ENCODE measurements at regions not wholly inside any gene's neighbourhood (a gene's known extent, or its start where the extent isn't known, plus 50 kb on each side); places are given as distances from the start of the nearest gene placed in this dataset.

- H3K9me3 ChIP-seq (ENCODE audit: insufficient read depth, low read depth, low read length): no peaks in the 10 kb centered on the region
- no peak overlapping the region for H3K9ac ChIP-seq (ENCODE audit: low read depth, low read length, poor library complexity, severe bottlenecking)
- H3K4me1 ChIP-seq (ENCODE audit: insufficient read depth, low read length, poor library complexity, severe bottlenecking): no peaks in the 10 kb centered on the region
- no peak overlapping the region for H3K4me2 ChIP-seq (ENCODE audit: low read depth, low read length, poor library complexity, severe bottlenecking)
- no peaks in the 10 kb centered on the region for H3F3A ChIP-seq (ENCODE audit: low read depth)
- no peaks in the 10 kb centered on the region for H3K36me3 ChIP-seq (ENCODE audit: insufficient read depth, low read length)
- TF ChIP-seq EZH2phosphoT487 (IDR thresholded peaks at IDR 0.05; ENCODE audit: borderline replicate concordance) (no peak), CTCF (conservative IDR thresholded peaks at IDR 0.05; ENCODE audit: low read length) (no peak)
- no peaks in the 10 kb centered on the region for H4K20me1 ChIP-seq (ENCODE audit: insufficient read depth, low read length, poor library complexity, severe bottlenecking)
- H3K79me2 ChIP-seq (ENCODE audit: insufficient read depth, low read length): no peaks in the 10 kb centered on the region
- no peak overlapping the region for H3K4me3 ChIP-seq (ENCODE audit: low read length, poor library complexity, severe bottlenecking)
- no peak overlapping the region for H2AFZ ChIP-seq (ENCODE audit: low read length)
- H3K27me3 ChIP-seq (ENCODE audit: insufficient read depth, low read length, poor library complexity, severe bottlenecking): no peaks in the 10 kb centered on the region
- H3K9me2 ChIP-seq (replicated peaks; ENCODE audit: low read depth, low read length): no peaks in the 10 kb centered on the region
These were observed 80.2 kb upstream of the SPRY4 start for GRCh38 chr5:142405023-142405422.

GRCh38 chr5:142404046-142404477, 79.2 kb upstream of the SPRY4 start:
- TF ChIP-seq EZH2phosphoT487 (IDR thresholded peaks at IDR 0.05; ENCODE audit: borderline replicate concordance) (no peak), CTCF (conservative IDR thresholded peaks at IDR 0.05; ENCODE audit: low read length) (no peak)
- H3K9me3 ChIP-seq (ENCODE audit: insufficient read depth, low read depth, low read length): no peaks in the 10 kb centered on the region
- no peaks in the 10 kb centered on the region for H3F3A ChIP-seq (ENCODE audit: low read depth)
- no peak overlapping the region for H3K9ac ChIP-seq (ENCODE audit: low read depth, low read length, poor library complexity, severe bottlenecking)
- H3K4me1 ChIP-seq (ENCODE audit: insufficient read depth, low read length, poor library complexity, severe bottlenecking): no peaks in the 10 kb centered on the region
- no peaks in the 10 kb centered on the region for H3K79me2 ChIP-seq (ENCODE audit: insufficient read depth, low read length)
- no peaks in the 10 kb centered on the region for H3K36me3 ChIP-seq (ENCODE audit: insufficient read depth, low read length)
- H3K4me2 ChIP-seq (ENCODE audit: low read depth, low read length, poor library complexity, severe bottlenecking): no peak overlapping the region
- H3K4me3 ChIP-seq (ENCODE audit: low read length, poor library complexity, severe bottlenecking): no peak overlapping the region
- no peaks in the 10 kb centered on the region for H4K20me1 ChIP-seq (ENCODE audit: insufficient read depth, low read length, poor library complexity, severe bottlenecking)
- no peaks in the 10 kb centered on the region for H3K9me2 ChIP-seq (replicated peaks; ENCODE audit: low read depth, low read length)
- H3K27me3 ChIP-seq (ENCODE audit: insufficient read depth, low read length, poor library complexity, severe bottlenecking): no peaks in the 10 kb centered on the region
- H2AFZ ChIP-seq (ENCODE audit: low read length): no peak overlapping the region

GRCh38 chr5:142403583-142403982, 78.8 kb upstream of the SPRY4 start:
- Histone ChIP-seq H3K36me3 (ENCODE audit: insufficient read depth, low read length) (no peaks in the 10 kb centered on the region), H4K20me1 (ENCODE audit: insufficient read depth, low read length, poor library complexity, severe bottlenecking) (no peaks in the 10 kb centered on the region), H3K4me1 (ENCODE audit: insufficient read depth, low read length, poor library complexity, severe bottlenecking) (no peaks in the 10 kb centered on the region), H3K27me3 (ENCODE audit: insufficient read depth, low read length, poor library complexity, severe bottlenecking) (no peaks in the 10 kb centered on the region), H3K4me2 (ENCODE audit: low read depth, low read length, poor library complexity, severe bottlenecking) (no peak overlapping the region), H2AFZ (ENCODE audit: low read length) (no peak overlapping the region), H3K9ac (ENCODE audit: low read depth, low read length, poor library complexity, severe bottlenecking) (no peak overlapping the region), H3K9me3 (ENCODE audit: insufficient read depth, low read depth, low read length) (no peaks in the 10 kb centered on the region), H3K4me3 (ENCODE audit: low read length, poor library complexity, severe bottlenecking) (no peak overlapping the region), H3F3A (ENCODE audit: low read depth) (no peaks in the 10 kb centered on the region), H3K9me2 (replicated peaks; ENCODE audit: low read depth, low read length) (no peaks in the 10 kb centered on the region), H3K79me2 (ENCODE audit: insufficient read depth, low read length) (no peaks in the 10 kb centered on the region)
- TF ChIP-seq EZH2phosphoT487 (IDR thresholded peaks at IDR 0.05; ENCODE audit: borderline replicate concordance): no peak
- TF ChIP-seq CTCF (conservative IDR thresholded peaks at IDR 0.05; ENCODE audit: low read length): no peak

Measured in Loucy (cell line).